Esophagus muscularis mucosa (tissue), 3 donors: ENCODE measurements at regions not wholly inside any gene's neighbourhood (a gene's known extent, or its start where the extent isn't known, plus 50 kb on each side); places are given as distances from the start of the nearest gene placed in this dataset.

ENCODE experiments used
- CTCF ChIP-seq, 3 experiments: fragments of 200-600 bp in 2 of 3; fragments of 450-650 bp in 1 of 3; sonication (generic) in 2 of 3; IDR thresholded peaks; one replicate each; pipeline ENCODE4 v1.5.1; 2017 to 2019; ENCODE audit warnings: antibody characterized with exemption in 3 of 3, mild to moderate bottlenecking in 2 of 3, moderate library complexity in 1 of 3
- POLR2A ChIP-seq: fragments of 450-650 bp; IDR thresholded peaks from one replicate; pipeline ENCODE4 v1.6.1; 2017; ENCODE audit warnings: antibody characterized with exemption, moderate library complexity, mild to moderate bottlenecking, low read depth

DNA sequence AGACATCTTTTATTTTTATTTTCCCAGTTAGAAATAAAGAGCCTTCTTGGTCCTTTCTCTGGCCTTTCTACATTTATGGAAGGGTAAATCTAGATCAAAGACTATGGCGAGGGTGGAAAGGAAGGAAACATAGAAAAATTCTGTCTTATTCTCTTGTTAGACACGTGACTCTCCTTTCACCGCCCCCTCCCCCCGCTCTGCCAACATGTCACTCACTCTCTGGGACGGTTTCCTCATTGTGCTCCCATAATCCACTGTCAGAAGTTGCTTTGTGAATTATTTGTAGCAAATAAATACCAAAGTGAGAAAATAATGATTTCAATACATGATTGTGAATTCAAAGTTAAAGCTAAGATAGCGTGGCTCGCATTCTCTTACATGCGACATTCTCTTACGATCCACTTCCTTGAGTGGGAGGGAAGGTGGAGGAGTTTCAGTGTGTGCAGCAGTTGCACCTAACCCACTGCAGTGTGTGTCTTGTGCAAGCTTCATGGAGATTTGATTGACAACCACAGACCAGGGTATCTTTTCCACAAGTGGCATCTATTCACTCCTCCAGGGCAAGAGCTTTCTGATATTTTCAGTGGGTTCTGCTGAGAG lies 423.0 kb upstream of the KIF2A start:
- no peak for TF ChIP-seq CTCF (IDR thresholded peaks at IDR 0.05)
- TF ChIP-seq POLR2A, result no peak
